H1 (cell line): ENCODE measurements at regions not wholly inside any gene's neighbourhood (a gene's known extent, or its start where the extent isn't known, plus 50 kb on each side); places are given as distances from the start of the nearest gene placed in this dataset.

Experiments
- CTCF ChIA-PET: fragments of 300-600 bp; sonication (Branson Sonifier 250); formaldehyde crosslinking; loops from one replicate; lab custom pipeline; 2021; ENCODE audit not compliant: partially characterized antibody; lab: Charles Lee
- POLR2A ChIA-PET: fragments of 300-600 bp; sonication (Branson Sonifier 250); formaldehyde crosslinking; loops from one replicate; lab custom pipeline; 2021; ENCODE audit warnings: inconsistent platforms; ENCODE audit not compliant: partially characterized antibody; lab: Charles Lee
- DNase-seq, 2 experiments: peaks; one replicate each; pipeline versions ENCODE4 v3.0.0 to v3.0.0-alpha.2; 2010 to 2022; ENCODE audit warnings: low spot score in 2 of 2, low read depth in 1 of 2, mixed read lengths in 1 of 2
- FAIRE-seq: peaks from 2 replicates; lab custom pipeline; 2011; peaks lifted over from hg19 to GRCh38; lab: Jason Lieb, UNC
- H2AFZ ChIP-seq: 2 replicates; pipeline ENCODE4 v1.8.1; 2012; ENCODE audit warnings: low read length, inconsistent platforms
- H2AK5ac ChIP-seq: 2 replicates; pipeline ENCODE4 v1.6.1; 2013; ENCODE audit warnings: low read depth, low read length
- H2BK120ac ChIP-seq: replicated peaks from 2 replicates; pipeline ENCODE3; 2013; ENCODE audit warnings: low read depth, low read length, inconsistent platforms
- H2BK12ac ChIP-seq: 2 replicates; pipeline ENCODE4 v1.6.1; 2013; ENCODE audit warnings: low read depth, low read length
- H2BK15ac ChIP-seq: 2 replicates; pipeline ENCODE4 v1.6.1; 2013; ENCODE audit warnings: low read length
- H2BK20ac ChIP-seq: 2 replicates; pipeline ENCODE4 v1.6.1; 2013; ENCODE audit warnings: low read length
- H2BK5ac ChIP-seq: 2 replicates; pipeline ENCODE4 v1.6.1; 2013; ENCODE audit warnings: low read depth, low read length
- H3K14ac ChIP-seq: 2 replicates; pipeline ENCODE4 v1.6.1; 2013; ENCODE audit warnings: inconsistent platforms; ENCODE audit not compliant: insufficient read length
- H3K18ac ChIP-seq: 2 replicates; pipeline ENCODE4 v1.6.1; 2013; ENCODE audit warnings: low read length; ENCODE audit errors: extremely low read depth
- H3K23ac ChIP-seq: 2 replicates; pipeline ENCODE4 v1.6.1; 2013; ENCODE audit warnings: inconsistent platforms; ENCODE audit not compliant: insufficient read length
- H3K23me2 ChIP-seq: 2 replicates; pipeline ENCODE4 v1.6.1; 2013; ENCODE audit warnings: low read depth, low read length
- H3K27ac ChIP-seq: 2 replicates; pipeline ENCODE4 v1.6.1; 2011; ENCODE audit warnings: low read depth, low read length, inconsistent platforms
- H3K27me3 ChIP-seq, 4 experiments: replicated peaks in 1 of 4; 1 replicate in 1 of 4; 2 replicates in 3 of 4; pipeline versions ENCODE4 v1.6.1 to v1.8.1; 2011 to 2013; ENCODE audit warnings: low read length in 3 of 4, mild to moderate bottlenecking in 3 of 4, inconsistent platforms in 2 of 4, mixed read lengths in 2 of 4, moderate library complexity in 1 of 4; ENCODE audit not compliant: control insufficient read depth in 3 of 4, insufficient read depth in 3 of 4; ENCODE audit errors: extremely low read depth in 1 of 4
- H3K36me3 ChIP-seq, 4 experiments: 2 replicates each; pipeline versions ENCODE4 v1.6.1 to v1.8.1; 2011 to 2013; ENCODE audit warnings: mild to moderate bottlenecking in 4 of 4, low read length in 3 of 4, moderate library complexity in 2 of 4, control low read depth in 1 of 4, inconsistent platforms in 1 of 4; ENCODE audit not compliant: insufficient read depth in 4 of 4, control insufficient read depth in 2 of 4
- H3K4ac ChIP-seq: replicated peaks from 2 replicates; pipeline ENCODE3; 2013; ENCODE audit warnings: low read length, low read depth, mixed read lengths, inconsistent platforms; ENCODE audit not compliant: insufficient read length
- H3K4me1 ChIP-seq, 4 experiments: replicated peaks in 1 of 4; 1 replicate in 1 of 4; 2 replicates in 3 of 4; pipeline versions ENCODE4 v1.6.1 to v1.8.1; 2011 to 2013; ENCODE audit warnings: low read length in 3 of 4, inconsistent platforms in 2 of 4, mixed read lengths in 1 of 4; ENCODE audit not compliant: insufficient read depth in 4 of 4, control insufficient read depth in 3 of 4
- H3K4me2 ChIP-seq, 2 experiments: 2 replicates each; pipeline versions ENCODE4 v1.6.1 to v1.8.1; 2011 to 2013; ENCODE audit warnings: low read depth in 2 of 2, low read length in 2 of 2, control low read depth in 1 of 2, inconsistent platforms in 1 of 2, mild to moderate bottlenecking in 1 of 2; ENCODE audit not compliant: insufficient read depth in 1 of 2
- H3K4me3 ChIP-seq, 4 experiments: fragments of 200-600, 300-600 bp in 1 of 4; sonication (generic), shearing (Covaris generic), sonication (Bioruptor Twin) in 1 of 4; 2 replicates each; pipeline versions ENCODE4 v1.5.1 to v1.8.1; 2011 to 2016; ENCODE audit warnings: low read length in 4 of 4, low read depth in 3 of 4, control low read depth in 2 of 4, inconsistent platforms in 2 of 4, mild to moderate bottlenecking in 2 of 4, mixed read lengths in 1 of 4, moderate library complexity in 1 of 4; ENCODE audit not compliant: insufficient read depth in 2 of 4; ENCODE audit errors: extremely low read depth in 1 of 4
- H3K56ac ChIP-seq: replicated peaks from 2 replicates; pipeline ENCODE3; 2013; ENCODE audit warnings: low read depth, mild to moderate bottlenecking, mixed read lengths, low read length, inconsistent platforms; ENCODE audit not compliant: insufficient read length
- H3K79me1 ChIP-seq: 2 replicates; pipeline ENCODE4 v1.6.1; 2013; ENCODE audit warnings: low read depth, low read length, control low read depth
- H3K79me2 ChIP-seq, 2 experiments: 2 replicates each; pipeline versions ENCODE4 v1.6.1 to v1.8.1; 2012 to 2013; ENCODE audit warnings: low read length in 2 of 2, mild to moderate bottlenecking in 2 of 2, inconsistent platforms in 1 of 2; ENCODE audit not compliant: insufficient read depth in 2 of 2, control insufficient read depth in 1 of 2
- H3K9ac ChIP-seq, 4 experiments: replicated peaks in 1 of 4; 1 replicate in 1 of 4; 2 replicates in 3 of 4; pipeline versions ENCODE4 v1.6.1 to v1.8.1; 2011 to 2013; ENCODE audit warnings: low read depth in 3 of 4, low read length in 3 of 4, control low read depth in 2 of 4, mild to moderate bottlenecking in 2 of 4, moderate library complexity in 2 of 4, inconsistent platforms in 1 of 4; ENCODE audit errors: extremely low read depth in 1 of 4
- H3K9me3 ChIP-seq, 2 experiments: 2 replicates each; pipeline versions ENCODE4 v1.6.1 to v1.8.1; 2012 to 2013; ENCODE audit warnings: mild to moderate bottlenecking in 2 of 2, moderate library complexity in 2 of 2, control low read depth in 1 of 2, inconsistent platforms in 1 of 2, low read depth in 1 of 2, low read length in 1 of 2, mixed read lengths in 1 of 2; ENCODE audit not compliant: insufficient read depth in 2 of 2
- H4K20me1 ChIP-seq, 2 experiments: replicated peaks in 1 of 2; 2 replicates each; pipeline versions ENCODE3 to v1.8.1; 2011 to 2013; ENCODE audit warnings: inconsistent platforms in 2 of 2, low read length in 2 of 2, mild to moderate bottlenecking in 1 of 2; ENCODE audit not compliant: insufficient read depth in 2 of 2, control insufficient read depth in 1 of 2
- H4K5ac ChIP-seq: 2 replicates; pipeline ENCODE4 v1.6.1; 2013; ENCODE audit warnings: low read length, low read depth, mixed read lengths, inconsistent platforms; ENCODE audit not compliant: insufficient read length
- H4K8ac ChIP-seq: 2 replicates; pipeline ENCODE4 v1.8.0; 2013; ENCODE audit warnings: mild to moderate bottlenecking, moderate library complexity, low read length, inconsistent platforms; ENCODE audit not compliant: insufficient read depth; ENCODE audit errors: extremely low read depth
- H4K91ac ChIP-seq: replicated peaks from 2 replicates; pipeline ENCODE3; 2013; ENCODE audit warnings: low read length, mixed read lengths, inconsistent platforms; ENCODE audit not compliant: insufficient read length
- E2F6 ChIP-seq: IDR thresholded peaks from 2 replicates; pipeline ENCODE4 v1.6.1; 2012; ENCODE audit warnings: inconsistent platforms
- TBP ChIP-seq: IDR thresholded peaks from 2 replicates; pipeline ENCODE4 v1.6.1; 2011; ENCODE audit warnings: low read depth, low read length, improper control_type of control experiment
- WGBS, 2 experiments: shearing (Covaris generic) in 1 of 2; methylation state at CpG; one replicate each; pipeline versions ENCODE4 v1.1.6 to v1.1.7; 2013 to 2015; ENCODE audit warnings: low lambda C conversion rate in 2 of 2, mixed read lengths in 2 of 2, inconsistent platforms in 1 of 2, low coverage in 1 of 2, missing lambda C conversion rate in 1 of 2; ENCODE audit not compliant: insufficient replicate concordance in 2 of 2, insufficient coverage in 1 of 2, insufficient read length in 1 of 2; ENCODE audit errors: extremely low coverage in 1 of 2, missing lambda C conversion rate in 1 of 2; 5-methylcytosine and 5-hydroxymethylcytosine counted together

GRCh38 chr11:37623778-37624177, 1025.7 kb upstream of the RAG2 start:
- H3K14ac ChIP-seq = no peak overlapping the region
- H4K91ac ChIP-seq = no peak overlapping the region
- no peak overlapping the region for H4K5ac ChIP-seq
- no peak overlapping the region for H2BK120ac ChIP-seq
- ChIA-PET CTCF (no interaction called here), POLR2A (no interaction called here)
- H2BK12ac ChIP-seq = no peak overlapping the region
- no peak overlapping the region for H2AK5ac ChIP-seq
- no peak overlapping the region for H3K4me2 ChIP-seq
- H3K4me1 ChIP-seq = no peaks in the 10 kb centered on the region
- no peak overlapping the region for H3K27ac ChIP-seq
- no peak overlapping the region for H3K56ac ChIP-seq
- no peaks in the 10 kb centered on the region for H3K23me2 ChIP-seq
- H3K9me3 ChIP-seq = peaks cover 6% of the 10 kb centered on the region in 2 experiments; a peak in 1 of 4 replicates
- no peak overlapping the region for H3K9ac ChIP-seq
- H2BK20ac ChIP-seq = no peak overlapping the region
- H3K18ac ChIP-seq = no peak overlapping the region
- H4K20me1 ChIP-seq = no peaks in the 10 kb centered on the region
- WGBS, 2 experiments = 98% methylated on average over 3 of the region's 3 CpGs; no CpG with 5 or more reads in 1 of the 2 experiments
- H3K23ac ChIP-seq = no peak overlapping the region
- H2AFZ ChIP-seq = no peak overlapping the region
- no peak overlapping the region for H3K4ac ChIP-seq
- no peaks in the 10 kb centered on the region for H3K79me1 ChIP-seq
- no peaks in the 10 kb centered on the region for H3K36me3 ChIP-seq
- no peaks in the 10 kb centered on the region for H3K27me3 ChIP-seq
- H3K4me3 ChIP-seq = no peak overlapping the region
- H2BK15ac ChIP-seq = no peak overlapping the region
- H4K8ac ChIP-seq = no peak overlapping the region
- H3K79me2 ChIP-seq = no peaks in the 10 kb centered on the region
- no peak overlapping the region for H2BK5ac ChIP-seq
- DNase-seq (no peak), FAIRE-seq (no peak)
- no peak for TF ChIP-seq E2F6
- TF ChIP-seq TBP = no peak
